GM19438 (cell line): ENCODE measurements at regions not wholly inside any gene's neighbourhood (a gene's known extent, or its start where the extent isn't known, plus 50 kb on each side); places are given as distances from the start of the nearest gene placed in this dataset.
"Not testable (repeated sequence)": the region's sequence is repeated elsewhere in the genome, so short reads cannot be mapped to it uniquely, and the experiment has no call there.

ENCODE experiments used
- ATAC-seq: cut with Tn5 transposase; IDR thresholded peaks from one replicate; pipeline ENCODE4 v1.9.1; 2021; ENCODE audit warnings: low read depth; ENCODE audit not compliant: unreplicated experiment

DNA sequence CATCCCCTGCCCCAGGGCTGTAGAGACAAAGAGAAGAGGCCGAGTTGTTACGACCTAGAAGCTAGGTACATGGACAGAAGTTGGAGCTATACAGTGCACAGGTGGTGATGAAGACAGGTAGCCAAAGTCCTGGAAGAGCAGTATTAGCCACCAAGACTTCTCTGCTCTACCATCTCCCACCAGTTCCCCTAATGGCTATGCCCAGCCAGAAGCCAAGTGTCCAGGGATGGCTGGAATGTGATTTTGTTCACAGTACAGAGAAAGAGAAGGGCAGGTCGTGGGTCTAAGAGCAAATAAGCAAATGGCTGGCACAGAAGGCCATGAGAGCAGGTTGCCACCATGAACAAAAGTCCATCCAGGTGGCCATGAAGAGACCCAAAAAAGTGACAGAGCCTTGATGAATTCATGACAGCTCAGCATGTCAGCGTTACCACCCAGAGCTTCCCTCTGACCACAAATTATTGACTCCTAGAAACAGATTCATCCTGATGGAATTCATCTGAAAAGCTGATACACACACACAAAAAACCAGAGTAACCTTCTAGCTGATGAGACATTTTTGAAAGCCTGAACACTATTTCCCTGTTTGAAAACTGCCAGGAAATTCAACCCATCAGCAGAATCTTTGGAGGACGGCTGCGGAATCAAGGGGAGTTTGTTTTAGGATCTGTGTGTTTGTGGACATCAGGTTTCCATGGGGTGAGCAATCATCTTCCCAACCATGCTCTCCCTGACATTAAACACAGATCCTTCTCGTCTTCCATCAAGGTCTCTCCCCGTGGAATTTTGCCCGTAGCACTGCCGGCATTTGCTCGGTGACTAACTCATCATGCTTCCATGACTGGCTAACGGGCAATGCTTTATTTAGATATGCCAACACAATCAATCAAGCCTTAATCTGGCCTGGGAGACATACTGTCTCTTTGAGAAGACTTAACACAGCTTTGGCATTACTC, 906.7 kb upstream of the AUTS2 start:
- no peak for ATAC-seq

DNA sequence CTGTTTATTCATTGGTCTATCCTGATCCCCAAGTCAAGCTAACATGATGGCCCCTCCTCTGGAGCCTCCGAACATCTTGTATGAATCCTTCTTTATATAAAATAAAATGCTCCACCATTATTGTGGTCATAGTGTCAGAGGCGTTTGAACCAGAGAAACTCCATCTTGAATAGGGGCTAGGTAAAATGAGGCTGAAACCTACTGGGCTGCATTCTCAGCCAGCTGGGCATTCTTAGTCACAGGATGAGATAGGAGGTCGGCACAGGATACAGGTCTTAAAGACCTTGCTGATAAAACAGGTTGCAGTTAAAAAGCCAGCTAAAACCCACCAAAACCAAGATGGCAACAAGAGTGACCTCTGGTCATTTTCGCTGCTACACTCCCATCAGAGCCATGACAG, 905.8 kb upstream of the AUTS2 start:
- ATAC-seq: no peak

DNA sequence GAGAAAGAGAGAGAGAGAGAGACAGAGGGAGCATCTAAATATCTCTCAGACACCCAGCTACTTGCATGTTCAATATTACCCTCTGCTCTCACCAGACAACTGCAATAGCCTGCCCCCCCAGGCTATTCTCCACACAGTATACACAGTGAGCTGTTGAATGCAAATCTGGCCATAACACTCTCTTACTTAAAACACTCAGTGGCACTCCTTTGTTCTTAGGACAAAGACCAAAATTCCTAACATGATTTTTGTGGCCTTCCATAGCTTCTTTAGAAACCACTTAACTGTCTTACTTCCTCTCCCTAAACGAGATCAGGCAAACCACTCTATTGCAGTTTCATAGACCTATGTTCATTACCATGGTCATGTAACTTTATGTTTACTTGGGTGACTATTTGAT, 903.6 kb upstream of the AUTS2 start:
- no peak for ATAC-seq

GRCh38 chr7:68697796-68698280, 900.4 kb upstream of the AUTS2 start:
- ATAC-seq: no peak

- no peak for ATAC-seq
Measured at GRCh38 chr7:68699090-68699711, 899.1 kb upstream of the AUTS2 start.

GRCh38 chr7:68700414-68700813, 897.9 kb upstream of the AUTS2 start:
- no peak for ATAC-seq

DNA sequence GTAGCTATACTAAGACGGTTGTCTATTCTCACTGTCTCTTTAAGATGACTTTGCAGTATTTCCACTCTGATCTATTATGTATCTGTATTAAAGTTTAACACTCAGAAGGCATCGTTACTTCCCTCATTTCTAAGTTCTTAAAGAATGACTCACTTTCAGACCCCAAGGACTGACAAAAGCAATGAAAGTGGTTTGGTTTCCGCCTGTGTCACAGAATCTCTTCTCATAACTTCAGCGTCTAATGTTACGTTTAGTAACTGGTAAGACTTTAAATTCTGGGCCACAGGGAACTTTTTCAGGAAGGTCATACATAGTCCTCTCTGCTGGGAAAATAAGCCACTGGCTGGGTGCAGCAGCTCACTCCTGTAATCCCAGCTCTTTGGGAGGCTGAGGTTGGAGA, 892.0 kb upstream of the AUTS2 start:
- ATAC-seq: no peak

- no peak for ATAC-seq
Measured at GRCh38 chr7:68707159-68707558, 891.1 kb upstream of the AUTS2 start.

- no peak for ATAC-seq
Measured at GRCh38 chr7:68707958-68708357, 890.3 kb upstream of the AUTS2 start.

GRCh38 chr7:68712956-68713495, 885.2 kb upstream of the AUTS2 start:
- no peak for ATAC-seq

- ATAC-seq: not testable (repeated sequence)
Measured at GRCh38 chr7:68714135-68714534, 884.1 kb upstream of the AUTS2 start.

DNA sequence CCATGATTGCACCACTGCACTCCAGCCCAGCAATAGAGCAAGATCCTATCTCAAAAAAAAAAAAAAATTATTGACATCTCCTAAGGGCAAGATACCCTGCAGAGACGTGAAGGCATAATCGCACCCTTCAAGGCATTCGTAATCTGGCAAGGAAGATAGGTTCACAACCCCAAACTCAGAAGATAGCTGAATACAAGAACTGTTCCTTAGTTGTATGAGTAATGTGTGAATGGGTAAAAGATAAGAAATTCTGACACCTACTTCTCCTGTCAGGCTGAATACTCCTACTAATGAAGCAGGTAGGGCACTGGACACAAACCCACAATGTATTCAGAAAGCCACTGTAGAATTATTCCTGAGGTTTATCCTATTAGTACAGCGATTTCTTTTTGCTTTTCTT, 882.4 kb upstream of the AUTS2 start:
- ATAC-seq: no peak

GRCh38 chr7:68717176-68717575, 881.1 kb upstream of the AUTS2 start:
- ATAC-seq: no peak

- no peak for ATAC-seq
Measured at GRCh38 chr7:68718097-68718551, 880.2 kb upstream of the AUTS2 start.

GRCh38 chr7:68720697-68721096, 877.6 kb upstream of the AUTS2 start:
- ATAC-seq: no peak

GRCh38 chr7:68722044-68722443, 876.2 kb upstream of the AUTS2 start:
- ATAC-seq: no peak

GRCh38 chr7:68724965-68725364, 873.3 kb upstream of the AUTS2 start:
- ATAC-seq: no peak

DNA sequence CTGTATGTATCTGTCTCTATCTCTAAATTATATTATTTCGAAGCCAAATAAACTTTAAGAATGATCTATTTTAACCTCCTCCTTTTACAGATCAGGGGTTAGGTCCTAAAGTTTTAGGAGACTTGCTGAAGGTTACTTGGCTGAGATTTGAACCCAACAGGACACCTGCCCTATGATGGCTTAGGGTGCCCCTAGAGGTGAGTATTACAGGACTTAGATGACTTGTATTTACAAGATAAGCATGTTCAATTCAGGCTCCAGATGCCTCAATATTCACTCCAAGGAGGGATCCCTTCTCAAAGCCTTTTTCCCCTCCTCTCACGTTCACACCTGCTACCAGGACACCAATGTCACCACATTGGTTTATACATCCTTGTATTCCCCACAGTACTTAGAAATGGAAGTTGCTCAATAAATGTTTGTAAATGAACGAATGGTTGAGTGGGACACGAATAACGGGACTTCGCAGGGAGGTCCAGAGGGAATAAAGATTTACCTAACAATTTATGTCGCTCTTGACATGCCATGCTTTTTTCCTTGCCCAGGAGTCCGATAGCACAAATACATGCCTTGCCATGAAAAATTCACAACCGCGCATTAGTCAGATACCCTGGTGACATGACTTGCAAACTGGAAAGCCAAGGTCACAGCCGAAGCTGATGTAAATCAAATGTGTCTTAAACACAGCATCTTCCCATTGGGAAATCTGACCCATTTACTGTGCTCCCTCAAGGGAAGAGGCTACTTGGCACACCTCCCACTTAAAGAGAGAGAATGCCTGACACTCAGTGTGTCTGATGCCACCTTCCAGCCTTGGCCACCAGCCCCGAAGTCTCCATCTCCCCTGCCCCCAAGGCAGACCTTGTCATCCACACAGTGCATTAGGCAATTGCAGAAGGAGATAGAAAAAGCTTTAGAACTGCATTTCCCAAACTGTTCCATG, 872.2 kb upstream of the AUTS2 start:
- ATAC-seq: no peak

DNA sequence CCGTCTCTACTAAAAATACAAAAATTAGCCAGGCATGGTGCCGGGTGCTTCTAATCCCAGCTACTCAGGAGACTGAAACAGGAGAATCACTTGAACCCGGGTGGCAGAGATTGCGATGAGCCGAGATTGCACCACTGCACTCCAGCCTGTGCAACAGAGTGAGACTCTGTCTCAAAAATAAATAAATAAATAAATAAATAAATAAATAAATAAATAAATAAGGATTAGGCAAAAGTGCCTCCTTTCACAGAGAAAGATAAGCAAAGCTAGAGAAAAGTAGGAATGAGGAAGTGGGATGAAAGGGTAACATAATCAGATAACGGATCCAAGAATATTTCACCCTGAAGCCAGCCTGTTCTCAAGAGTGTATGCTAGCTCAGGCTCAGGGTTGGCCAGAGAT, 869.6 kb upstream of the AUTS2 start:
- not testable (repeated sequence) for ATAC-seq

DNA sequence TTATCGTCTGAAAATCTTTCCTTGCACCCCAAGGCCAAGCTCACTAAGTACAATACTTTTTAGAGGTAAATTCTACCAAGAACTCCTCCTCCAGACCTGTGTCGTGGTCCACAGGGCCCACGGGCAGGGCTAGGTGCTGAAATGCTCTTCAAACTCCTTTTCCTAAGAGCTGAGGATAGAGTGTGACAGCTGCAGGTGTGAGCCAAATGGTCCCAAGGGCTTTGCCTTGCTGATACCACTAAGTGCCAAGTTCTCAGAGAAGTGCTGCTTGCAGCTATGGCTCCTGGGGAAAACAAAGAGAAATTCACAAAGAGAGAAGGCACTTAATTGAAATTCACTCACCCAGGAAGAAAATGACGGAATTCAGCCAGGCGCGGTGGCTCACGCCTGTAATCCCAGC, 868.9 kb upstream of the AUTS2 start:
- ATAC-seq: no peak
